ENCODE measurements at regions not wholly inside any gene's neighbourhood (a gene's known extent, or its start where the extent isn't known, plus 50 kb on each side); places are given as distances from the start of the nearest gene placed in this dataset.

GRCh38 chr14:98278800-98279199 lies 993.2 kb downstream of the BCL11B start:
- DNase-seq: no peak

- no peak for DNase-seq
Observed at GRCh38 chr14:98280436-98280835, 991.6 kb downstream of the BCL11B start.

DNA sequence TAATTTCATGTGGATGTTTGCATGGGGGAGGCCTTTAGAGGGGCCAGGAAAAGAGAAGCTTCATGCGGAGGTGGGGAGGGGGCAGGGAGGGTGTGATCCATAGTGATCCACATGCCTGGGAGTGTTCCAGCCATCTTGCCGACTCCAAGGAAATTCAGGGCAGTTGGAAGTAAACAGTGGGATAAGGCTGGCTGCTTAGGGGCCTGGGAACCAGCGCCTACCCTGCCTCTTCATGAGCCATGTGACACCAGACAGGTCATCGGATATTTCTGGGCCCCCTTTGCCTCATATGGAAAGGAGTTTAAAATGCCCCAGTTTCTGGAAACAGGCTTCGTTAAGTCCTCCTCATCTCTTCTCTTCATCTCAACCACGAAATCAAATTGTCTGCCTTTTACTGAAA lies 983.2 kb downstream of the BCL11B start:
- no peak for DNase-seq

DNA sequence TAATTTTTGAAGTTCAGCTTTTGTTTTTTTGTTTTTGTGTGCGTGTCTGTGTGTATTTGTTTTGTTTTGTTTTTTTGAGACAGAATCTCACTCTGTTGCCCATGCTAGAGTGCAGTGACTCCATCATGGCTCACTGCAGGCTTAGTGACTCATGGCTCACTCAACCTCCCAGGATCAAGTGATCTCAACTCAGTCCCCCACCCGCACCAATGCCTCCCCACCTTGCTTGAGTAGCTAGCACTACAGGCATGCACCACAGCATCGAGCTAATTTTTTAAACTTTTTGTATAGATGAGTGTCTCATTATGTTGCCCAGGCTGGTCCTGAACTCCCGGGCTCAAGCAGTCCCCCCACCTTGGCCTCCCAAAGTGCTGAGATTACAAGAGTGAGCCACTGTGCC lies 981.4 kb downstream of the BCL11B start:
- no peak for DNase-seq

- DNase-seq: no peak
Observed at GRCh38 chr14:98292191-98292590, 979.8 kb downstream of the BCL11B start.

- no peak for DNase-seq
Observed at GRCh38 chr14:98293576-98293975, 978.4 kb downstream of the BCL11B start.

GRCh38 chr14:98296895-98297294 lies 975.1 kb downstream of the BCL11B start:
- no peak for DNase-seq

- no peak for DNase-seq
Observed at GRCh38 chr14:98297567-98297966, 974.4 kb downstream of the BCL11B start.

- no peak for DNase-seq
Observed at GRCh38 chr14:98298481-98299244, 973.3 kb downstream of the BCL11B start.

GRCh38 chr14:98301681-98302080 lies 970.3 kb downstream of the BCL11B start:
- no peak for DNase-seq

DNA sequence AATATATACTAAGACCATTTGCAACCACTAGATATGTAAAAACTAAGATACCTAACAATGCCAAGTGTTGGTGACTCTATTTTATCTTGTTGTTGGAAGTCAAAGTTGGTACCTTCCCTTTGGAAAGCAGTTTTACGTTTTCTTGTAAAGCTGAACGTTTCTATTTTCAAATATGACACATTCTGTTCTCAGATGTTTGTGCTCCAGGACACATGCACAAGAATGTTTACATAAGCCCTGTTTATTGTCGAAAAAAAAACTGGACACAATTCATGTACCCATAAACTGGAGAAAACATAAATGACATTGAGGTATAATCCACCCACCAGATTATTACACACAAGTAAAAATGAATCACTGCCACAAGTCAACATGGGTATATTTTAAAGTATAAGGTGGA lies 967.4 kb downstream of the BCL11B start:
- no peak for DNase-seq

- no peak for DNase-seq
Observed at GRCh38 chr14:98309591-98309990, 962.4 kb downstream of the BCL11B start.

GRCh38 chr14:98312006-98312405 lies 960.0 kb downstream of the BCL11B start:
- DNase-seq: no peak

DNA sequence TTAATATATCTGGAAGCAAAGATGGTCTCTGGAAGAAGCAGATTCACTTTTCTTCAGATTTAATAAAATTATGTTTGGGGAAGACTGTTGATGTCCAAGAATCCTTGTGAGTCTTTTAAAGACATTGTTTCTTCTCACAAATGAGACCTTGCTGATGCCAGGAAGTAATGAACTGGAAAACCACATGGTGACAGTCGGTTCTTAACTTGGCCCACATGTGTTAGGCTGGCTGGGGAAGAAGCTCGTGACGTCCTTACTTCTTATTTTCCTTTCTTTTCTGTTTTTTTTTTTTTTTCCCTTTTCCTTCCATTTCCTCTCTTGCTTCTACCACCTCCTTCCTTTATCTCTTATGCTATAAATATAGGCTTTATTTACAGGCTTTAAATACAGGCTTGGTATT lies 950.2 kb downstream of the BCL11B start:
- DNase-seq: no peak

- no peak for DNase-seq
Observed at GRCh38 chr14:98323836-98324235, 948.2 kb downstream of the BCL11B start.

DNA sequence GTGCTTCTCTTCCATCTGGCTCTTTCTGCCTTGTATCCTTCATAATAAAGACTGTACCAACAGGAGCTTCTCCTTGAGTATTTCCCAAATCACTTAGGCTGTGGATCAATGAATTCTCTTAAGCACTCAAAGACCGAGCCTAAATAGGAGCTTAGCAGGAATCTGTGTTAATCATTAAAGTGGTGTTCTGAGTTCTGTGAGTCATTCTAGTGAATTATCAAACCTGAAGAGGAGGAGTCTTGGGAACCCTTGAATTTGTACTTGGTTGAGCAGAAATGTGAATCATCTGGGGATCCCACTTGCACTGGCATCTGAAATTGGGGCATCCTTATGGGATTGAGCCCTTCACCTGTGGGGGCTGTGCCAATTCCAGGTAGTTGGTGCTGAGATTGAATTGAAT lies 946.2 kb downstream of the BCL11B start:
- no peak for DNase-seq

- no peak for DNase-seq
Observed at GRCh38 chr14:98328496-98328895, 943.5 kb downstream of the BCL11B start.

- DNase-seq: no peak
Observed at GRCh38 chr14:98334186-98334585, 937.8 kb downstream of the BCL11B start.

- DNase-seq: no peak
Observed at GRCh38 chr14:98341211-98341610, 930.8 kb downstream of the BCL11B start.

DNA sequence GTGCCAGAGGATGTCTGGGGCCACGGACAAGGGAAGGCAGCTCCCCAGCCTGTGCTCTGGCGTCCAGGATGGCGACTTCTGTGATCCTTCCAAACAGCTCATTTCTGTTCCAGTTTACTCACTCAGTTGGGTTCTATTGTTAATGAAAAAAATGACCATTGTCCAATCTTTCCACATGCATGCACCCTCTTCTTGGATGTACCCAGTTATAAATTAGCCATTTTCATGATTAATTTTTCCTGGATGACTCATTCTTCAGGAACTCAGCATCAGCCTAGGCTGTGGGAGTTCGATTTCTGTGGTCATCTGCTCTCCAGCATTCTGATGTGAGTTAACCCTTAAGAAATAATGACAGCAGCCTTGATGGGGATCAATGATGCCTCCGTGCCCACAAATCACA lies 926.8 kb downstream of the BCL11B start:
- no peak for DNase-seq

DNA sequence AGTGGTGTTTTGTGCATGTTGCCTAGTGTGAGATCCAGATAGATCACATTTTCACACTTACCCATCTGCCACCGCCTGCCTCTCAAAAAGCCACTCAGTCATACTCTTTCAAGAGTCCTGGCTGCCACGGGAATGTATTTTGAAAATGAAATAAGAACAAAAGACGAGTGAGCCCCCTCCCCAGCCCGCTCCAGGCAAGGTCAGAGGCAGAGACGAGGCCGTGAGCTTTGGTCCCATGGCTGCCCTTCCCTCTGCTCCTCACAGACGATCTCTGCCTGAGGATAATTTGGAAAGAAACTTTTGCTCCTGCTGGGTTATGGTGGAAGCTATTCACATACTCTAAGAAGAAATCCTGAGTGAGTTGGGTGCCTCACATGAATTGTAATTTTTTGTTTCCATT lies 924.3 kb downstream of the BCL11B start:
- DNase-seq: no peak

- no peak for DNase-seq
Observed at GRCh38 chr14:98348505-98348904, 923.5 kb downstream of the BCL11B start.

DNA sequence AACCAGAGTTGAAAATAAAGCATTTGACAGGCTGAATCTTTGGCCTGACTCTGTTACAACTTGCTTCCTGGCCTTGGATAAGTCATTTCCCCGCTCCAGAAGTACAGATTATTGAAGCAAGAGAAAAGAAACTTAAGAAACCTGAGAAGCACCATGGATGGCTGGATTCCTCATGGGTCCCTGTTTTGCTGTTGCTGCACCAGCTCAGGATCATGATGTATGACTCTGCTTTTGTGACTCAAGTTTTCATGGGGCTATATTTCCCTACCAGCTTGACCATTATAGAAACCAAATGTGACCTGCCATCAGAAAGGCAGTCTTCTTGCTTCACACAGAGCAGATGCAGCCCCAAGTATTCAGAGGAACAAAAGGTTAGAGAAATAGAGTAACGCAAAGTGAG lies 921.8 kb downstream of the BCL11B start:
- no peak for DNase-seq

- DNase-seq: no peak
Observed at GRCh38 chr14:98364961-98365360, 907.0 kb downstream of the BCL11B start.

- DNase-seq: no peak
Observed at GRCh38 chr14:98366429-98366828, 905.6 kb downstream of the BCL11B start.

All from CD4-positive, alpha-beta T cell treated with Interleukin-10 for 1 hour (primary cell).